Stimulated activated CD8-positive, alpha-beta memory T cell treated with anti-CD3 and anti-CD28 coated beads, Interleukin-12 subunit alpha, Interleukin-12 subunit beta, amount 100 ng/mL, for 24 hours (primary cell): ENCODE measurements at regions not wholly inside any gene's neighbourhood (a gene's known extent, or its start where the extent isn't known, plus 50 kb on each side); places are given as distances from the start of the nearest gene placed in this dataset.
"Not testable (repeated sequence)": the region's sequence is repeated elsewhere in the genome, so short reads cannot be mapped to it uniquely, and the experiment has no call there.

Experiments
- DNase-seq: peaks from one replicate; pipeline ENCODE4 v3.0.0-alpha.2; 2020; ENCODE audit errors: extremely low read depth

DNA sequence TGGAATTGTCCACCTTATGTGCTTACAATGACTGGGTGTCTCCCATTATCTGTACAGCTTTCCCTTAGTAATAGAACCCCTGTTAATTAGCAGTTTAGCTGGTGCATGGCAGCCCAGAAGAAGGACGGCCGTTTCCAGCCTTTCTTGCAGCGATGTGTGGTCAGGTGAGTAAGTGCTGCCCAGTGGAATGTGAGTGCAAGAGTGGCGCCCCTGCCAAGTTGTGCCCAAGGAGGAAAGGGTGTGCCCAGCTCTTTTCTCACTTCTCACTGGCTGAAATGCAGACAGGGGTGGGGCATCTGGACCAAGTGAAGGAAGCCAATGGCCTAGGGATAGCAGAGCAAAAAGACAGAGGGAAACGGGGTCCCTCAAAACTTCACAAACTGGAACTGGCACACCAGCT is 296.8 kb downstream of the PREX1 start:
- no peak for DNase-seq

DNA sequence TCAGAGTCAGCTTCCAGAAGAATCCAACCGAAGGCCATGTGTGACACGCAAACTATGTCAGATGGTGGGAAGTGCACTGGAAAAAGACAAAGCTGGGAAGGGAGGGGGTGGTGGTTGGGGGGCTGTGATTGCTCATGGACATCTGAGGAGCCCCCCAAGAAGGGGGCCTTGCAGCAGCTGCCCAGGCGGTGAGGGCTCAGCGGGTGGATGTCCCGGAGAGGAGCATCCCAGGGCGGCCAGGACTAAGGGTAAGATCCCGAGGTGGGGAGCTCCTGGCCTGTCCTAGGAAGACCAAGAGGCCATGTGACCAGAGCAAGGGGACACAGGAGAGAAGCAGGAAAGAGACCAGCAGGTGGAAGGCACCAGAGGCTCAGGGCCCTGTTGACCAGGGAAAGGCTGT is 299.5 kb downstream of the PREX1 start:
- DNase-seq = no peak

DNA sequence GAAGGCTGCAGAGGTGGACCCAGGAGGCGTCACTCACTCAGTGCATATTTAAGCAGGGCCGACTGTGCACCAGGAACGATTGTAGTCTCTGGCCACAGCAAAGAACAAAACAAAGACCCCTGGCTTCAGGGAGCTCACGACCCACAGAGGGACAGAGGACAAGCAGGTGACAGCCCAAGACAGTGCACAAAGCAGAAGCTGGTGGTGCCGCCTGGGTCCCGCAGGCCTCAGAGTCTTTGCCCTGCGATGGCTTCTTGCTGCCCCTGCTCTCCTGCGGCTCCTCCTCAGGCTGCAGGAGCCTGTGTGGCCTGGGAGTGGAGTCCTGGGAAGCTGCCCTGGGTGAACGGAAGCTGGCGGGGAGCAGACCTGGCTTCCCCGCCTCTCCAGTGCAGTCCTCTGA is 300.0 kb downstream of the PREX1 start:
- no peak for DNase-seq

DNA sequence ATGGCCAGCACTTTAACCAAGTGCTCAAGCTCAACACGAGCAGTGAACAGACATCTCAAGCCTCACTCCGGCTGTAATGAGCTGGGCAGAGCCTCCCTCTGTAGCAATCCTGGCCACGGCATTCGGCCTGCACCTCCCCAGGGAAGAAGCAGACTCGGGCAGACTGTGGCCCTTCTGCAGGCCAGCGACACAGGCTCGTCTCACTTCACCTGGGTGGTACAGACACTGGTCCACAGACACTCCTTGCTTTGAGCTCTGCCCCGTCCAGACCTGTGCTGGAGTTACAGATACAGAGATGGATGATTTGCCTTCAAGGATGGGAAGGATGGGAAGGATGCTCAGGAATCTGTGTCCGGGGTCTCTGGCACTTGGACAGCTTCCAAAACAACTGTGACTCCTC is 300.9 kb downstream of the PREX1 start:
- no peak for DNase-seq

DNA sequence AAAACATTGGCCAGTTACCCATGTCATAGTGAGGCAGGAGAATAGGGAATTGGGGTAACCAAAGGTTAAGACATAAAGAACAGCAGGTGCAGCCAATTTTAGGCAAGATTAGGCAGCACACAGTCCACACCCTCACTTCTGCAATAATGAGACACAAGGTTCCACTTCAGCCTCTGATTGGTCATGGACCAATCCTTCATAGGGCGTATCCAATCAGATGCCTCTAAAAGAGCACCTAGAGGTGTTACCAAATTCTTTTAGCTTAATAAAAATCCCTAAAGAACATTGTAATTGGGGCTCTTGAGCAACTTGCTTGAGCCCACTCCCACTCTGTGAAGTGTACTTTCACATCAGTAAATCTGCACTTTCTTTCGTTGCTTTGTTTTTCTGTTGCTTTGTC is 302.4 kb downstream of the PREX1 start:
- no peak for DNase-seq

DNA sequence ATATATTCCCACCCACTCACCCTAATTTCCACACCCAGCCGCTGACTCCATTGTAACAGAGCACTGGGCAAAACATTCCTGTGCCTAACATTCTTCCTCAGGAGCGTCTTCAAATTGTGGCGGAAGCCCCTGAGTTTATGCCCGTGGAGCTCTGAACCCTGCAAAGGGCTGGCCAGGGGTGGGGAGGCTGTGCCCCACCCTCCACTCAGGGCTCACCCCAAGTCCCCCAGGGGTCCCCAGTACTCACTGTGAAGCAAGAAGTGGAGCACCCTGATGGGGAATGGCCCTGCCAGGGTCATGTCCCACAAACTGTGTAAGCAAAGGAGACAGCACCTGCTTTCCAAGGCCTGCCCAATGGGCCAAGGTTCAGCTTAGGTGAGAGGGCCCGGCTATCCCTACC is 303.2 kb downstream of the PREX1 start:
- DNase-seq = no peak

DNA sequence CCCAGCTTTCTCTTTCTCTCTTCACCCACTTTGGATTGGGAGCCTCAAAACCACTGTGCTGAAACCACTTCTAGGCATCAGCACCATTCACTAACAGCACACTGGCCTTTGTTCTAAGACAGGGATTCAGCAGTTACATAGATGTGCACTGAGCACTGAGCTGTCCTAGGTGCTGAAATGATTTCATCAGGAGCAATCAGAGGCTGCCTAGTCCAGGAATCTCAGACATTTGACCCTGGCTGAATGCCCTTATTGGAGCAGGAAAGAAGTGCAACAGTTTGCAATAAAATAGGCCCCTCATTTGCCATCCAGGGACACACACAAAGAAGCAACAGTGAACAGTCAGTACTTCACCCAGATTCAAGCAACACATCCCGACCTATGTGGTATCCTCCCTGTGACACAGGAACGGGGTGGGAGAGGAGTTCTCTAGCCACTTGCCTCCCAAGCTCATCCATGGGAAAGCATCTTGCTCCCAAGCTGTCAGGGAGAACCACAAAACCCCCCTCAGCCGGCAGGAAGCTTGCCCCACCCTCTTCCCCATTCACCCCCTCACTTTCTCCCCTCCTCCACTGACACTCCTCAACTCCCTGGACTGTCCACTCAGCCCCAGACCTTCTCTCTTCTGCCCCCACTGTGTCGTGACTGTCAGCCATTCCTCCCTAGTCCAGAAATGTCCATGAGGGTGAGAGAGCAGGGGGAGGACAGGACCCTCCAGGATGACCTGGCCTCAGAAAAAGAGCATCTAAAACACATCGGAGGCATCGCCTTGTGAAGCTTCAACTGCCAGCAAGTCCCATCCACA is 304.4 kb downstream of the PREX1 start:
- DNase-seq = no peak

DNA sequence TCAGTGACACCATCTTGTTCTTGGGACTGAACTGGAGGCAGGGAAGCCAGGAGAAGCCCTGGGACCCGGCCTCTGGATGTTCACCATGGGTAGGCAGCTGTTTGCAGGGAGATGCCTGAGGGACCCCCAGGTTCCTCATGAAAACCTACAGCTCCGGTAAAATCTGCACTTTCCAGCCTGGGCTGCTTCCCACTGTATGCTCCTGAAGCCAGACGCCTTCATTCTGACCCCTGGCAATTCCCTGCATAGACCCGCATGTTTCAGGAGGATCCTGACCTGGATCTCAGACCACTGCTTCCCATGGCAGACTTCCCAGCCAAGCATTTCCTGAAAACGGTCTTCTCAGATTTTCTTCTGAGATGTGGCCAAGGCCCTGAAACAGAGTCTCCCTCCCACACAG is 306.7 kb downstream of the PREX1 start:
- DNase-seq = no peak

DNA sequence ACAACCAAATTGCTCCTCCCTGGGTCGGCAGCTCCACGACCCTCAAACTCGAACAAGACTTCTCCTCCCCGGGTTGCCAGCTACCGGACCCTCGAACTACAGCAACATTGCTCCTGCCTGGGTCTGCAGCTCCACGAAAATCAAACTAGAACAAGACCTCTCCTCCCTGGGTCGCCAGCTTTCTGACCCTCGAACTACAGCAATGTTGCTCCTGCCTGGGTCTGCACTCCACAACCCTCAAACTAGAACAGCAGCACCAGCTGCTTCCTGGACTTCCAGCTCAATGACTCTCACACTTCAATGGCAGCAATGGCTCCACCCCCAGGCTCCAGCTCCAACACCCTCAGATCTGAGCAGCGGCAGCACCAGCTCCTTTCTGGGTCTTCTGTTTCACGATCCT is 311.6 kb downstream of the PREX1 start:
- not testable (repeated sequence) for DNase-seq

DNA sequence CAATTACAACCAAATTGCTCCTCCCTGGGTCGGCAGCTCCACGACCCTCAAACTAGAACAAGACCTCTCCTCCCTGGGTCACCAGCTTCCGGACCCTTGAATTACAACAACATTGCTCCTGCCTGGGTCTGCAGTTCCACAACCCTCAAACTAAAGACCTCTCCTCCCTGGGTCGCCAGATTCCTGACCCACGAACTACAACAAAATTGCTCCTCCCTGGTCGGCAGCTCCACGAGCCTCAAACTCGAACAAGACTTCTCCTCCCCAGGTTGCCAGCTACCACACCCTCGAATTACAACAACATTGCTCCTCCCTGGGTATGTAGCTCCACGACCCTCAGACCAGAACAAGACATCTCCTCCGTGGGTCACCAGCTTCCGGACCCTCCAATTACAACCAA is 313.2 kb downstream of the PREX1 start:
- DNase-seq = not testable (repeated sequence)

DNA sequence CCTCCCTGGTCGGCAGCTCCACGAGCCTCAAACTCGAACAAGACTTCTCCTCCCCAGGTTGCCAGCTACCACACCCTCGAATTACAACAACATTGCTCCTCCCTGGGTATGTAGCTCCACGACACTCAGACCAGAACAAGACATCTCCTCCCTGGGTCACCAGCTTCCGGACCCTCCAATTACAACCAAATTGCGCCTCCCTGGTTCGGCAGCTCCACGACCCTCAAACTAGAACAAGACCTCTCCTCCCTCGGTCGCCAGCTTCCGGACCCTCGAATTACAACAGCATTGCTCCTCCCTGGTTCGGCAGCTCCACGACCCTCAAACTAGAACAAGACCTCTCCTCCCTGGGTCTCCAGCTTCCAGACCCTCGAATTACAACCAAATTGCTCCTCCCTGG is 315.3 kb downstream of the PREX1 start:
- DNase-seq = not testable (repeated sequence)

DNA sequence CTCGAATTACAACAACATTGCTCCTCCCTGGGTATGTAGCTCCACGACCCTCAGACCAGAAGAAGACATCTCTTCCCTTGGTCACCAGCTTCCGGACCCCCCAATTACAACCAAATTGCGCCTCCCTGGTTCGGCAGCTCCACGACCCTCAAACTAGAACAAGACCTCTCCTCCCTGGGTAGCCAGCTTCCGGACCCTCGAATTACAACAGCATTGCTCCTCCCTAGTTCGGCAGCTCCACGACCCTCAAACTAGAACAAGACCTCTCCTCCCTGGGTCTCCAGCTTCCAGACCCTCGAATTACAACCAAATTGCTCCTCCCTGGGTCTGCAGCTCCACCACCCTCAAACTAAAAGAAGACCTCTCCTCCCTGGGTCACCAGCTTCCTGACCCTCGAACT is 322.7 kb downstream of the PREX1 start:
- DNase-seq = not testable (repeated sequence)

DNA sequence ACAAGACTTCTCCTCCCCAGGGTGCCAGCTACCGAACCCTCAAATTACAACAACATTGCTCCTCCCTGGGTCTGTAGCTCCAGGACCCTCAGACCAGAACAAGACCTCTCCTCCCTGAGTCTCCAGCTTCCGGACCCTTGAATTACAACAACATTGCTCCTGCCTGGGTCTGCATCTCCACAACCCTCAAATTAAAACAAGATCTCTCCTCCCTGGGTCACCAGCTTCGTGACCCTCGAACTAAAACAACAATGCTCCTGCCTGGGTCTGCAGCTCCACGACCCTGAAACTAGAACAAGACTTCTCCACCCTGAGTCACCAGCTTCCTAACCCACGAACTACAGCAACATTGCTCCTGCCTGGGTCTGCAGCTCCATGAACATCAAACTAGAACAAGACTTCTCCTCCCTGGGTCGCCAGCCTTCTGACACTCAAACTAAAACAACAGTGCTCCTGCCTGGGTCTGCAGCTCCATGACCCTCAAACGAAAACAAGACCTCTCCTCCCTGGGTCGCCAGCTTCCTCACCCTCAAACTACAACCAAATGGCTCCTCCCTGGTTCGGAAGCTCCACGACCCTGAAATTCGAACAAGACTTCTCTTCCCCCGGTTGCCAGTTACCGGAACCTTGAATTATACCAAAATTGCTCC is 324.5 kb downstream of the PREX1 start:
- DNase-seq = no peak

DNA sequence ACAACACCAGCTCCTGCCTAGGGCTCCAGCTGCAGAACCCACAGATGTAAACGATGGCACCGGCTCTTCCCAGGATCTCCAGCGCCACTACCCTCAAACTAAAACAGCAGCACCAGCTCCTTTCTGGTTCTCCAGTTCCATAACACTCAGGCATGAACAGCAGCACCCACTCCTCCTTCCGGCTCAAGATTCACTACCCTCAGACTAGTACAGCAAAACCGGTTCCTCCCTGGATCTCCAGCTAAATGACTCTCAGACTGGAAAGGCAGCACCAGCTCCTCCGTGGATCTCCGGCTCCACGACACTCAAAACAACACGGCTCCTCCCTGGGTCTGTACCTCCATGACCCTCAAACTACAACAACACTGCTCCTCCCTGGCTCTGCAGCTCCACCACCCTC is 325.0 kb downstream of the PREX1 start:
- no peak for DNase-seq

DNA sequence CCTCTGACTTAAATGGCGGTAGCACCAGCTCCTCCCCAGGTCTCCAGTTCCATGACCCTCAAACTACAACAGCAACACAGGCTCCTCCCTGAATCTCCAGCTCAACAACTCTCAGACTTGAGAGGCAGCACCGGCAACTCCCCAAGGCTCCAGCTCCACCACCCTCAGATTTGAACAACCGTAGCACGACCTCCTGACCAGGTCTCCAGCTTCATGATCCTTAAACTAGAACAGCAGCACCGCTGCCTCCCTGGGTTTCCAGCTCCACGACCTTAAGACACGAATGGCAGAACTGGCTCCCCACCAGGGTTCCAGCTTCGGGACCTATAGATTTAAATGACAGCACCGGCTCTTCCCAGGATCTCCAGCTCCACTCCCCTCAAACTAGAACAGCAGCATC is 325.8 kb downstream of the PREX1 start:
- DNase-seq = no peak

DNA sequence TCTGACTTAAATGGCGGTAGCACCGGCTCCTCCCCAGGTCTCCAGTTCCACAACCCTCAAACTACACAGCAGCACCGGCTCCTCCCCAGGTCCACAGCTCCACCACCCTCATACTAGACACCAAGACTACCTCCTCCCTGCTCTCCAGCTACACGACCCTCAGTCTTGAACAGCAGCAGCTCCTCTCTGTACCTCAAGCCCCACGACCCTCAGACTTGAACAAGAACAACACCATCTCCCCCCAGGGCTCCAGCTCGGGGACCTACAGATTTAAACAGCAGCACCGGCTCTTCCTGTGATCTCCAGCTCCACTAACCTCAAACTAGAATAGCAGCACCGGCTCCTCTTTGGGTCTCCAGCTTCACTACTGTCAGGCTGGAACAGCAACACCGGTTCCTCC is 326.9 kb downstream of the PREX1 start:
- DNase-seq = not testable (repeated sequence)

DNA sequence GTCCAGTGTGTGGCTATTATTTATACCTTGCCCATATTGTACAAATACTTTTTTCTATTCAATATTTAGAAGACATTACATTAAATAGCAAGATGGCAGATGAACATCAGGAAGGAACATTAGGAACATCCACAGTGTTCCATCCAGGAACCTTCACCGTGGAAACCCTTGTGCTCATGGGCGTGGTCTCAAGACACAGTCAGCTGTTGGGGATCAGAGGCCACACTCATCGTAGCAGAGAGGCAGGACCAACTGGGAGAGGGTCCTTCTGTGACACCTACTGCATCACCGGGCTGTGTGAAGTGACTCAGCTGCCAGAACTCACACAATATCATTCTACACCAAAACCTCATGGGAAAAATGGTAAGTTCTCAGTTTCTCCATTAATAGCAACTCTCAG is 328.9 kb downstream of the PREX1 start:
- not testable (repeated sequence) for DNase-seq

DNA sequence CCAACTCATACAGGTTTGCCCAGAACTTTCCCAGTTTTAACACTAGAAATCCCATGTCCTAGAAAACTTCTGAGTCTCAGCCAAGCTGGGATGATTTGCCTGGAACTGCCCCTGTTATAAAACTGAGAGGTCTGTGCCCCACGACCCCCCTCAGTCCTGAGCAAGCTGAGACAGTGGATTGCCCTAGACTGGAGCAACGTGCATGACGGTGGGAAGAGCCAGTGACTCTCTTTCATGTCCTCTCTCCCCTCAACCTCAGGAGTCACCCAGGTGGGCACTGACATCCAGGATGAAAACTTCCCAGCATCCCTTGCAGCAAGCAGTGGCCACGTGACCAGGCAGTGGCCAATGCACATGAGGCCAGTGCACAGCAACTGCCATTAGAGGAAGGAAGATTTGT is 329.7 kb downstream of the PREX1 start:
- not testable (repeated sequence) for DNase-seq

DNA sequence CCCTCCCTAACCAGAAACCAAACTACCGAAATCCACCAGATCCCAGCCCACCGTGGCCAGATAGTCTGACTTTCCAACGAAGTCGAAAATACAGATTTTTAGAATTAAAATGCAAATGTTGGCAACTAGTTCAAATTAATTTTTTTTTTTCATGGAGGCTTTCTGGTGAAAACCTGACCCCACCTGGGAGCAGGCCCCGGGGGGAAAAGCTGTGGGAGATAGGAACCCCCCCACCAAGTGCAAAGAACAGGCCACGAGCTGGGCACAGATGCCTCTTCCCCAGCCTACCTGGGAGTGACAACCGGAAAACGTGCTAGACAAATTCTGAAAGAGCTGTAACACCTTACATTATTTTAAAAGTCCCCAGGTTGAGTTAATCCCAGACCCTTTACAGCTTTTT is 333.8 kb downstream of the PREX1 start:
- no peak for DNase-seq

DNA sequence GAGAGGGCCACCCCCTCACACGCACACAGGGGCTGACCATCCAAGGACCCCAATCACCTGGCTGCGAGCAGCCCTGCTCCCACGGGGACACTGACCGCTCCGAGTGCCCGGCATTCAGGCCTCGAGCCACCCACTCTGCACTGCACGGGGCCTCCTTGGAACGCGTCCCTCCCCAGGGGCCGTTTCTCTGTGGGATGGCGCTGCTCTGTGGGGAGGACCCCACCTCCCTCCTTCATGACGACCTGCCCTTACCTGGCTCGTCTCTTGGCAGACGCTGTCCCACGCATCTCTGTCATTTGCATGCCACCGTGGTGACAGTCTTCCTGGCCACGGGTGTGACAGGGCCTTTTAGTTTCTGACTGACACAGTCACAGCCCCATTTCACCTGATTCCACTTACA is 334.5 kb downstream of the PREX1 start:
- not testable (repeated sequence) for DNase-seq

DNA sequence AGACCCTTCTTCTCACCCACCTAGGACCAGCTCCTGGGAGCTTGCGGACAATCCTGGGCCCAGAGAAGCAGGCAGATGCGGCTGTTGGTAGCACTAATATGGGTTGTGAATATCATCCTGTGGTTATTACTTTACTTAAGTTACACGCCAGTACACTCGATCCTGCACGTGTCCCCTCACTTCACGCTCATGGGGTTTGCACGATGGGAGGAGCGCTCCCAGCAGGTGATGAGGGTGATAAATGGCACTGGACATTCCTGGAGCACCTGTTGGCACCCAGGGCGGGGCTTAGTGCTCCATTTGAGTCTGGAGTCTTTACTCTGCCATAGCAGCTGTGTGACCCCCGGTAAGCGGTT is 335.1 kb downstream of the PREX1 start:
- no peak for DNase-seq

DNA sequence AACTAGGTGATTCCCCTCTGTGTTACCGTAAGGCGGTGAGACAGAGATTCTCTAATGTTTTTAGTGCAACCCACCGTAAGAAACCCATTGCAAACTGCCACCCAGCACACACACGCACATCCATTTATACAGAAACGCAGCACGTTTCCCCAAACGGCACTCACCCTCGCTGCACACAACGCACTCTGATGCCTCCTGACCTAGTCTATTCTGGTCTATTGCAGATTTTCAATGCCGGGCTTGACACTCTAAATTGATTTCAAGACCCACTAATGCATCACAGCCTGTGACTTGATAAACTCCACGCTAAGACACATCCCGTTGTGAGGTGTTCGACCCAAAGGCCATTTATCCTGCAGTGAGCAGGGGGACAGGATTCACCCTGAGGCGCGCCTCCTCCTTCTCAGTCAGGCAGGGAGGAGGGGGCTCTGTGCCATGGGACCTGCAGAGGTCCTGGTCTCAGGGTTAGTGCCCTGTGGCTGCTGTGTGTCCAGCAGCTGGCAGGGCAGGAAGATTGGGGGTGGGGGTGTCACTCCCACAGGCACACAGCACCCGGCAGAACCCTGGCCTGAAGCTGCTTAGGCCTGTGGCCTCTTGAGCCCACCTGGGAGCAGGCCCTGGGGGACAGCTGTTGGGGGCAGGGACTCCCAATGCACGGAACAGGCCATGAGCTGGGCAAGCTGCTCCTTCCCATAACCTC is 335.6 kb downstream of the PREX1 start:
- DNase-seq = no peak
